ENCODE measurements at regions not wholly inside any gene's neighbourhood (a gene's known extent, or its start where the extent isn't known, plus 50 kb on each side); places are given as distances from the start of the nearest gene placed in this dataset.
"Not testable (repeated sequence)": the region's sequence is repeated elsewhere in the genome, so short reads cannot be mapped to it uniquely, and the experiment has no call there.

DNA sequence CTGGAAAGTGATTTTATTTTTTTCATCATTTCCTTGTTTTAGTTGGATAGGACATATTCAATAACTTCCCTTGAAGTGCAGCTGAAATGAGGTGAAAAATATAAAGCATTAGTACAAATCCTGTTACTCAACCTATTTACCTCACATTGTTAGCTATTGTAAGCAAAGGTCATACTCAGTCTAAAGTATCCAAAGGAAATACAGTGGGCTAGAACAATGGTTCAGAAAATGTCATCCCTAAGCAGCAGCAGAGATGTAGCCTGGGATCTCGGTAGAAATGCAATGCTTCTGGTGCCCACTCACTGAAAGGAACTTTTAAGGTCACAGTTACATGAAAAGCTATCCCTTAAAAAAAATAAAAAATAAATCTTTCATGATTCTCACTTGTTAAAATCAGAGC, 300.6 kb downstream of the PPP4R3C start:
- Histone ChIP-seq H4K20me1 (ENCODE audit: insufficient read depth, low read length) (no peaks in the 10 kb centered on the region), H3K27me3 (ENCODE audit: insufficient read depth, low read length) (no peaks in the 10 kb centered on the region), H3K9ac (ENCODE audit: low read length) (no peak overlapping the region), H3K9me2 (ENCODE audit: low read depth, low read length) (no peaks in the 10 kb centered on the region), H3K4me1 (ENCODE audit: insufficient read depth, low read length, severe bottlenecking) (no peaks in the 10 kb centered on the region), H3K4me3 (ENCODE audit: low read depth, low read length, poor library complexity, severe bottlenecking) (no peak overlapping the region), H3K36me3 (ENCODE audit: insufficient read depth, low read length) (no peaks in the 10 kb centered on the region), H3K27ac (ENCODE audit: low read depth, low read length, poor library complexity, severe bottlenecking) (no peak overlapping the region), H3K79me2 (ENCODE audit: insufficient read depth, low read length) (no peaks in the 10 kb centered on the region), H2AFZ (ENCODE audit: low read length) (no peak overlapping the region), H3K9me3 (ENCODE audit: low read length) (no peaks in the 10 kb centered on the region), H3K4me2 (ENCODE audit: low read length) (no peak overlapping the region), H3F3A (ENCODE audit: insufficient read depth, low read length) (no peaks in the 10 kb centered on the region)
- TF ChIP-seq, protein P1, sequence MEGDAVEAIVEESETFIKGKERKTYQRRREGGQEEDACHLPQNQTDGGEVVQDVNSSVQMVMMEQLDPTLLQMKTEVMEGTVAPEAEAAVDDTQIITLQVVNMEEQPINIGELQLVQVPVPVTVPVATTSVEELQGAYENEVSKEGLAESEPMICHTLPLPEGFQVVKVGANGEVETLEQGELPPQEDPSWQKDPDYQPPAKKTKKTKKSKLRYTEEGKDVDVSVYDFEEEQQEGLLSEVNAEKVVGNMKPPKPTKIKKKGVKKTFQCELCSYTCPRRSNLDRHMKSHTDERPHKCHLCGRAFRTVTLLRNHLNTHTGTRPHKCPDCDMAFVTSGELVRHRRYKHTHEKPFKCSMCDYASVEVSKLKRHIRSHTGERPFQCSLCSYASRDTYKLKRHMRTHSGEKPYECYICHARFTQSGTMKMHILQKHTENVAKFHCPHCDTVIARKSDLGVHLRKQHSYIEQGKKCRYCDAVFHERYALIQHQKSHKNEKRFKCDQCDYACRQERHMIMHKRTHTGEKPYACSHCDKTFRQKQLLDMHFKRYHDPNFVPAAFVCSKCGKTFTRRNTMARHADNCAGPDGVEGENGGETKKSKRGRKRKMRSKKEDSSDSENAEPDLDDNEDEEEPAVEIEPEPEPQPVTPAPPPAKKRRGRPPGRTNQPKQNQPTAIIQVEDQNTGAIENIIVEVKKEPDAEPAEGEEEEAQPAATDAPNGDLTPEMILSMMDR (IDR thresholded peaks at IDR 0.05; ENCODE audit: low read length): no peak
- no peak for TF ChIP-seq EZH2 (IDR thresholded peaks at IDR 0.05; ENCODE audit: borderline replicate concordance, low read length)

DNA sequence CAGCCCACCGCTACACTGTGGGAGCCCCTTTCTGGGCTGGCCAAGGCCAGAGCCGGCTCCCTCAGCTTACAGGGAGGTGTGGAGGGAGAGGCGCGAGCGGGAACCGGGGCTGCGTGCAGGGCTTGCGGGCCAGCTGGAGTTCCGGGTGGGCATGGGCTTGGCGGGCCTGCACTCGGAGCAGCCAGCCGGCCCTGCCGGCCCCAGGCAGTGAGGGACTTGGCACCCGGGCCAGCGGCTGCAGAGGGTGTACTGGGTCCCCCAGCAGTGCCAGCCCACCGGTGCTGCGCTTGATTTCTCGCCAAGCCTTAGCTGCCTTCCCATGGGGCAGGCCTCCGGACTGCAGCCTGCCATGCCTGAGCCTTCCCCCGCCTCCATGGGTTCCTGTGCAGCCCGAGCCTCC, 306.2 kb downstream of the PPP4R3C start:
- H3F3A ChIP-seq (ENCODE audit: insufficient read depth, low read length); H2AFZ ChIP-seq (ENCODE audit: low read length); H3K9me2 ChIP-seq (ENCODE audit: low read depth, low read length); H3K9me3 ChIP-seq (ENCODE audit: low read length); H3K79me2 ChIP-seq (ENCODE audit: insufficient read depth, low read length); H3K36me3 ChIP-seq (ENCODE audit: insufficient read depth, low read length); H3K4me3 ChIP-seq (ENCODE audit: low read depth, low read length, poor library complexity, severe bottlenecking); H3K9ac ChIP-seq (ENCODE audit: low read length); H3K27me3 ChIP-seq (ENCODE audit: insufficient read depth, low read length); H3K4me1 ChIP-seq (ENCODE audit: insufficient read depth, low read length, severe bottlenecking); H3K4me2 ChIP-seq (ENCODE audit: low read length); H3K27ac ChIP-seq (ENCODE audit: low read depth, low read length, poor library complexity, severe bottlenecking); H4K20me1 ChIP-seq (ENCODE audit: insufficient read depth, low read length): not testable (repeated sequence)

DNA sequence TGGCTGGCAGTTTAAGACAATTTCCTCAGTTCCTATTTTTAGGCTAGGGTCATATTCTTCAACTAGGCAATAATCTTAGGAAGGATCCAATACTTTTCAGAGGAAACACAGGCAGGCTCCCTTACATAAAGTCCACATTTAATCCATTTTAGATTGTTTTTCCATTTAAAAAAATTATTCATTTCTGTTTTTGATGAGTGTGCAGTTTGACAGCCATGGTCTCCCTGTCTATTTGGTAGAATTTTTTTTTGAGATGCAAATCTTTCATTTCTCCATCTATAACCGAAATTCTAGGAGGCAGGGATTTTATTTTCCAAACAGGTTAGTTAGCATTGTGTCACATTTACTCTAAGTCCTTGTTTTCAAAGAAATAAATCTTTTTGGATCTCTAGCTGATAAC, 326.8 kb downstream of the PPP4R3C start:
- Histone ChIP-seq H3K36me3 (ENCODE audit: insufficient read depth, low read length) (no peaks in the 10 kb centered on the region), H3F3A (ENCODE audit: insufficient read depth, low read length) (no peaks in the 10 kb centered on the region), H3K4me1 (ENCODE audit: insufficient read depth, low read length, severe bottlenecking) (no peaks in the 10 kb centered on the region), H3K4me2 (ENCODE audit: low read length) (no peak overlapping the region), H3K27me3 (ENCODE audit: insufficient read depth, low read length) (no peaks in the 10 kb centered on the region), H3K9me3 (ENCODE audit: low read length) (no peaks in the 10 kb centered on the region), H3K27ac (ENCODE audit: low read depth, low read length, poor library complexity, severe bottlenecking) (no peak overlapping the region), H3K4me3 (ENCODE audit: low read depth, low read length, poor library complexity, severe bottlenecking) (no peak overlapping the region), H3K79me2 (ENCODE audit: insufficient read depth, low read length) (no peaks in the 10 kb centered on the region), H2AFZ (ENCODE audit: low read length) (no peak overlapping the region), H3K9ac (ENCODE audit: low read length) (no peak overlapping the region), H4K20me1 (ENCODE audit: insufficient read depth, low read length) (no peaks in the 10 kb centered on the region), H3K9me2 (ENCODE audit: low read depth, low read length) (no peaks in the 10 kb centered on the region)
- TF ChIP-seq EZH2 (IDR thresholded peaks at IDR 0.05; ENCODE audit: borderline replicate concordance, low read length): no peak
- TF ChIP-seq, protein P1 (IDR thresholded peaks at IDR 0.05; ENCODE audit: low read length): no peak

DNA sequence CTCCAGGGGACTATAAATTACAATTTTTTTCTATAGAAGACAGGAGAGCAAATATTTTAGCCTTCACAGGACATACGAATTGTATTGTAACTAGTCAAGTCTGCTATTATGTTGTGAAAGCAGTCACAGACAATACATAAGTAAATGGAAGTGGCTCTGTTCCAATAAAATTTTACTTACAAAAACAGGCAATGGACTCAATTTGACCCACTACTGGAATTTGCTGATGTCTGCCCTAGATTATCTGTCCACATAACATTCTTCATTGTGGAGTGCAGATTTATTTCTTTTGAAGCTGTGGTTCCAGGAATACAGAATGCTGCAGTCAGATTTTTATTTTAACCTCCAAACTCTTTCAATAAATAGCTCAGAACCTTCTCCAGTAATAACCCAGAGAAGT, 330.3 kb downstream of the PPP4R3C start:
- H3K79me2 ChIP-seq (ENCODE audit: insufficient read depth, low read length): no peaks in the 10 kb centered on the region
- H3K9ac ChIP-seq (ENCODE audit: low read length): no peak overlapping the region
- no peak overlapping the region for H3K4me3 ChIP-seq (ENCODE audit: low read depth, low read length, poor library complexity, severe bottlenecking)
- H3F3A ChIP-seq (ENCODE audit: insufficient read depth, low read length): no peaks in the 10 kb centered on the region
- no peak overlapping the region for H3K4me2 ChIP-seq (ENCODE audit: low read length)
- no peaks in the 10 kb centered on the region for H3K27me3 ChIP-seq (ENCODE audit: insufficient read depth, low read length)
- H3K36me3 ChIP-seq (ENCODE audit: insufficient read depth, low read length): no peaks in the 10 kb centered on the region
- no peaks in the 10 kb centered on the region for H3K9me2 ChIP-seq (ENCODE audit: low read depth, low read length)
- H2AFZ ChIP-seq (ENCODE audit: low read length): no peak overlapping the region
- H3K27ac ChIP-seq (ENCODE audit: low read depth, low read length, poor library complexity, severe bottlenecking): no peak overlapping the region
- no peaks in the 10 kb centered on the region for H3K4me1 ChIP-seq (ENCODE audit: insufficient read depth, low read length, severe bottlenecking)
- TF ChIP-seq, protein P1 (IDR thresholded peaks at IDR 0.05; ENCODE audit: low read length): no peak
- no peak for TF ChIP-seq EZH2 (IDR thresholded peaks at IDR 0.05; ENCODE audit: borderline replicate concordance, low read length)
- H4K20me1 ChIP-seq (ENCODE audit: insufficient read depth, low read length): no peaks in the 10 kb centered on the region
- no peaks in the 10 kb centered on the region for H3K9me3 ChIP-seq (ENCODE audit: low read length)

DNA sequence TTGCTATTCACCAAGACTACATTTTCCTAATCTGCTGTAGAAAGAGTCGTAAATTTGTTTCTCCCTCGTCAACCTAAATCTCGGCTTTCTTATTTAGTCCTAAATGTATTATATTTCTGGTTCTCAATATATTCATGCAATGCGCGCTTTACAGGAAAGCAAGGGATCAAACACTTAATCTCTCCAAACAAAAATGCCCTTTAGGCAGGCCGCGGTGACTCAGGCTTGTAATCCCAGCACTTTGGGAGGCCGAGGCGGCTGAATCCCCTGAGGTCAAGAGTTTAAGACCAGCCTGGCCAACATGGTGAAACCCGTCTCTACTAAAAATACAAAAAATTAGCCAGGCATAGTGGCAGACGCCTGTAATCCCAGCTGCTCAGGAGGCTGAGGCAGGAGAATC, 376.0 kb downstream of the PPP4R3C start:
- not testable (repeated sequence) for H3K9me3 ChIP-seq (ENCODE audit: low read length); H4K20me1 ChIP-seq (ENCODE audit: insufficient read depth, low read length); H3K9ac ChIP-seq (ENCODE audit: low read length); H3K27ac ChIP-seq (ENCODE audit: low read depth, low read length, poor library complexity, severe bottlenecking); H3F3A ChIP-seq (ENCODE audit: insufficient read depth, low read length); H3K36me3 ChIP-seq (ENCODE audit: insufficient read depth, low read length); H3K27me3 ChIP-seq (ENCODE audit: insufficient read depth, low read length); H3K4me3 ChIP-seq (ENCODE audit: low read depth, low read length, poor library complexity, severe bottlenecking); H3K4me1 ChIP-seq (ENCODE audit: insufficient read depth, low read length, severe bottlenecking); H3K9me2 ChIP-seq (ENCODE audit: low read depth, low read length); H3K79me2 ChIP-seq (ENCODE audit: insufficient read depth, low read length); H3K4me2 ChIP-seq (ENCODE audit: low read length); H2AFZ ChIP-seq (ENCODE audit: low read length)

Measured in OCI-LY1 (cell line).